ENCODE measurements at regions not wholly inside any gene's neighbourhood (a gene's known extent, or its start where the extent isn't known, plus 50 kb on each side); places are given as distances from the start of the nearest gene placed in this dataset.

DNA sequence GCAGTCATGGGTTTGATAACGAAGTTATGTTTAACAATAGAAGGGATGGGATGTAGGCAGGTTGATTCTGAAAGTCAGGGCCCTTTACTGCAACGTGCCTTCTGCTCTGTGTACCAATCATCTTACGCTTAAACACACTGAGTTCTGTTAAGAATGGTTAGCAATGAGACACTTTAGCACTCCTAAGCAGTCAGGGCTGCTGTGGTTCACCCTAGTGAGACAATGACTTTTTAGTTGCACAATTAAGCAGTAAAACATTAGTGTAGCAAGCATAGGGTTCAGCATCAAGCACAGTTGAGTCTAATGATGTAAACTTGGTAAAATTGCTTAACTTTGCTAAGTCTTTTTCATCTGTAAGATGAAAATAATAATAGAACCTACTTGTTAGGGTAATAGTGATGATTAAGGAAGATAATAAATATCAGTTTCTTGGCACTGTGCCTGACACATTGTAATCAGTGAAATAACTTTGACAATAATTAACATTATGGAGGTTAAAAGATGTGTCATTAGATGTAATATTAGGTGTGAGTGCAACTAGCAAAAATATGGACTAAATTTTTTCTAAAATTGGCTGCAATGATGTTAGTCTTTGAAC is 484.2 kb upstream of the THBS1 start:
- DNase-seq (ENCODE audit: low read depth in 1 of 2, low spot score in 2 of 2) (no peak), FAIRE-seq (no peak)
- no peaks in the 10 kb centered on the region for H3K79me1 ChIP-seq (ENCODE audit: low read depth, low read length)
- H4K20me1 ChIP-seq (replicated peaks in 1 of 2; ENCODE audit: control insufficient read depth in 1 of 2, insufficient read depth in 2 of 2, low read length in 2 of 2), result no peaks in the 10 kb centered on the region
- no peaks in the 10 kb centered on the region for H3K79me2 ChIP-seq (ENCODE audit: control insufficient read depth in 1 of 2, insufficient read depth in 2 of 2, low read length in 2 of 2)
- no peak overlapping the region for H3K23ac ChIP-seq (ENCODE audit: insufficient read length)
- no peak overlapping the region for H3K4me3 ChIP-seq (ENCODE audit: extremely low read depth in 1 of 4, insufficient read depth in 2 of 4, low read depth in 3 of 4, low read length in 4 of 4)
- H2BK12ac ChIP-seq (ENCODE audit: low read depth, low read length), result peak overlapping the region; percentile 22; the same call in 1 of the 2 replicates
- H2BK5ac ChIP-seq (ENCODE audit: low read depth, low read length), result no peak overlapping the region
- peak overlapping the region; percentile 21; the same call in 1 of the 2 replicates for H3K18ac ChIP-seq (ENCODE audit: extremely low read depth, low read length)
- H4K91ac ChIP-seq (replicated peaks; ENCODE audit: insufficient read length, low read length), result peak overlapping the region; percentile 22
- H4K8ac ChIP-seq (ENCODE audit: extremely low read depth, insufficient read depth, low read length), result no peak overlapping the region
- no peak overlapping the region for H3K56ac ChIP-seq (replicated peaks; ENCODE audit: insufficient read length, low read depth, low read length)
- H4K5ac ChIP-seq (ENCODE audit: insufficient read length, low read depth, low read length), result peak overlapping the region; percentile 46
- H2BK20ac ChIP-seq (ENCODE audit: low read length), result no peak overlapping the region
- no peaks in the 10 kb centered on the region for H3K9me3 ChIP-seq (ENCODE audit: insufficient read depth in 2 of 2, low read depth in 1 of 2, low read length in 1 of 2)
- H3K14ac ChIP-seq (ENCODE audit: insufficient read length), result no peak overlapping the region
- ChIA-PET CTCF (ENCODE audit: partially characterized antibody) (interaction anchor here (2.2 kb wide), 1 partner anchor 28 kb away, joined by 5 read pairs; no protein-coding TSS in a partner anchor), POLR2A (ENCODE audit: partially characterized antibody) (no interaction called here)
- no peak overlapping the region for H3K9ac ChIP-seq (replicated peaks in 1 of 4; ENCODE audit: extremely low read depth in 1 of 4, low read depth in 3 of 4, low read length in 3 of 4)
- H2BK15ac ChIP-seq (ENCODE audit: low read length), result no peak overlapping the region
- H2BK120ac ChIP-seq (replicated peaks; ENCODE audit: low read depth, low read length), result peak overlapping the region; percentile 1
- TF ChIP-seq KDM1A (IDR thresholded peaks at IDR 0.05; ENCODE audit: borderline replicate concordance, low read length) (no peak), GABPA (IDR thresholded peaks at IDR 0.05; ENCODE audit: borderline replicate concordance, insufficient read depth, low read length) (no peak), JUN (IDR thresholded peaks at IDR 0.05; ENCODE audit: low read depth, low read length) (no peak), CHD2 (IDR thresholded peaks at IDR 0.05; ENCODE audit: low read length) (no peak), BCL11A (IDR thresholded peaks at IDR 0.05; ENCODE audit: low read depth in 2 of 2, low read length in 2 of 2) (no peak)
- no peak overlapping the region for H3K4ac ChIP-seq (replicated peaks; ENCODE audit: insufficient read length, low read depth, low read length)
- WGBS, 2 experiments (ENCODE audit: extremely low coverage in 1 of 2, insufficient coverage in 1 of 2, insufficient read length in 1 of 2, insufficient replicate concordance in 2 of 2, low coverage in 1 of 2, low lambda C conversion rate in 2 of 2, missing lambda C conversion rate in 1 of 2), result 68% methylated on average over 3 of the region's 3 CpGs; no CpG with 5 or more reads in 1 of the 2 experiments
- peaks cover 0 to 18% (median 10%) of the 10 kb centered on the region in 4 experiments; a peak in 6 of 7 replicates for H3K4me1 ChIP-seq (replicated peaks in 1 of 4; ENCODE audit: control insufficient read depth in 3 of 4, insufficient read depth in 4 of 4, low read length in 3 of 4)
- H3K27me3 ChIP-seq (replicated peaks in 1 of 4; ENCODE audit: control insufficient read depth in 3 of 4, extremely low read depth in 1 of 4, insufficient read depth in 3 of 4, low read length in 3 of 4), result no peaks in the 10 kb centered on the region
- peak overlapping the region; percentile 96 for H2AFZ ChIP-seq (ENCODE audit: low read length)
- 0 out of 2 replicates have a peak overlapping the region, but pooled peaks have one; percentile 24 for H3K27ac ChIP-seq (ENCODE audit: low read depth, low read length)
- H3K4me2 ChIP-seq (ENCODE audit: insufficient read depth in 1 of 2, low read depth in 2 of 2, low read length in 2 of 2), result peak overlapping the region in 1 of 2 experiments; percentile 56; a peak in 2 of 4 replicates
- H3K23me2 ChIP-seq (ENCODE audit: low read depth, low read length), result no peaks in the 10 kb centered on the region
- no peaks in the 10 kb centered on the region for H3K36me3 ChIP-seq (ENCODE audit: control insufficient read depth in 2 of 4, insufficient read depth in 4 of 4, low read length in 3 of 4)
- no peak overlapping the region for H2AK5ac ChIP-seq (ENCODE audit: low read depth, low read length)
